ENCODE measurements at regions not wholly inside any gene's neighbourhood (a gene's known extent, or its start where the extent isn't known, plus 50 kb on each side); places are given as distances from the start of the nearest gene placed in this dataset.

DNA sequence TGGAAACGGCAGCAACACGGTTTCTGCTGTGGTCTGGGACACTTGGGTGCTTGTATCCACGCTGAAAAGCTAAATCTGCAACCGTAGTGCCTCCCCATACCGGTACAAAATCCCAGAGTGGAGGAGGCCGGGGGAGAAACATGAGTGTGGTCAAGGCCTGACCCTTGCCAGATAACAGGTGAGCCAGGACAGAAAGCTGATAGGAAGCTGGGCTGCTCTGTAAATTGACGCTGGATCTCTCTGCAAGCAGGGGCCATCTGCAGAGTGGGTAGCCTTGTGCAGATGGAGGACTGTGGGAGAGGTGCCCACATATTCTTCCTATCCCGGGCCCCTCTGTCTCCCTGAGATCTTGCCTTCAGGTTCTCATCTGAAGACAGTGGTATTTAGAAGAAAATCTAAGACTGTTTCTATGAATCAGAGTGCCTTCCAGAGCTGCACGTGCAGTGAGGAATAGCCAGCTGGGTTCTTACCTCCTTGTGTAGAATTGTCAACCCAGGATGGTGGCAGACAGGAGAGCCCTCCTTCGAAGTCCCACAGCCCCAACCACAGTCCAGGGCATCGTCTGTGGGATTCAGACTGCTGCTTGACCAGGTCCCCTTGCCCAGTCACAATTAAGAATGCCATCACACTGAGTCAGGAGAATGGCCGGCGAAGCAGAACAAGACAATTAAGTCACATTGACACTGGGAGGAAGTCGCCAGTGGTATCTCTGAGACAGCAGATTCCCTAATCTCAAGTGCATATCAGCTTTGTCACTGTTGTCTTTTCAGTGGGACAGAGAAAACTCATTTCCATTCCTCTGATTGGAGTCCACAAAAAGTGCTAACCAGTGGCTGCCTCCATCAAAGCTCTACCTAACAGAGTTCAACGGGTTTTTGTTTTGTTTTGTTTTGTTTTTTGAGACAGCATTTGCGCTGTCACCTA is 100.0 kb upstream of the RIPOR2 start:
- Histone ChIP-seq H3K4me3 (no peak overlapping the region), H3K27ac (peak overlapping the region; percentile 46 to 54), H3K4me1 (no peaks in the 10 kb centered on the region), H3K27me3 (no peaks in the 10 kb centered on the region), H3K9me3 (no peaks in the 10 kb centered on the region), H3K36me3 (no peaks in the 10 kb centered on the region)
- intact Hi-C loops (cut with DNase I; ENCODE audit: low total_unique reads): no loop called here
- DNase-seq: no peak
- TF ChIP-seq, protein P1, sequence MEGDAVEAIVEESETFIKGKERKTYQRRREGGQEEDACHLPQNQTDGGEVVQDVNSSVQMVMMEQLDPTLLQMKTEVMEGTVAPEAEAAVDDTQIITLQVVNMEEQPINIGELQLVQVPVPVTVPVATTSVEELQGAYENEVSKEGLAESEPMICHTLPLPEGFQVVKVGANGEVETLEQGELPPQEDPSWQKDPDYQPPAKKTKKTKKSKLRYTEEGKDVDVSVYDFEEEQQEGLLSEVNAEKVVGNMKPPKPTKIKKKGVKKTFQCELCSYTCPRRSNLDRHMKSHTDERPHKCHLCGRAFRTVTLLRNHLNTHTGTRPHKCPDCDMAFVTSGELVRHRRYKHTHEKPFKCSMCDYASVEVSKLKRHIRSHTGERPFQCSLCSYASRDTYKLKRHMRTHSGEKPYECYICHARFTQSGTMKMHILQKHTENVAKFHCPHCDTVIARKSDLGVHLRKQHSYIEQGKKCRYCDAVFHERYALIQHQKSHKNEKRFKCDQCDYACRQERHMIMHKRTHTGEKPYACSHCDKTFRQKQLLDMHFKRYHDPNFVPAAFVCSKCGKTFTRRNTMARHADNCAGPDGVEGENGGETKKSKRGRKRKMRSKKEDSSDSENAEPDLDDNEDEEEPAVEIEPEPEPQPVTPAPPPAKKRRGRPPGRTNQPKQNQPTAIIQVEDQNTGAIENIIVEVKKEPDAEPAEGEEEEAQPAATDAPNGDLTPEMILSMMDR (IDR thresholded peaks at IDR 0.05): no peak
- TF ChIP-seq POLR2A (IDR thresholded peaks at IDR 0.05): no peak

GRCh38 chr6:25036461-25036860 is 100.7 kb upstream of the RIPOR2 start:
- H3K27ac ChIP-seq: no peak overlapping the region
- no peaks in the 10 kb centered on the region for H3K4me1 ChIP-seq
- H3K4me3 ChIP-seq: no peak overlapping the region
- H3K27me3 ChIP-seq: no peaks in the 10 kb centered on the region
- intact Hi-C loops (cut with DNase I; ENCODE audit: low total_unique reads): no loop called here
- H3K36me3 ChIP-seq: no peaks in the 10 kb centered on the region
- DNase-seq: no peak
- no peak for TF ChIP-seq POLR2A (IDR thresholded peaks at IDR 0.05)
- TF ChIP-seq, protein P1 (IDR thresholded peaks at IDR 0.05): no peak
- H3K9me3 ChIP-seq: no peaks in the 10 kb centered on the region

GRCh38 chr6:25038300-25038699 is 102.5 kb upstream of the RIPOR2 start:
- Histone ChIP-seq H3K9me3 (no peaks in the 10 kb centered on the region), H3K4me3 (no peak overlapping the region), H3K27ac (no peak overlapping the region), H3K27me3 (no peaks in the 10 kb centered on the region), H3K36me3 (no peaks in the 10 kb centered on the region), H3K4me1 (no peaks in the 10 kb centered on the region)
- DNase-seq: no peak
- TF ChIP-seq POLR2A (IDR thresholded peaks at IDR 0.05): no peak
- TF ChIP-seq, protein P1 (IDR thresholded peaks at IDR 0.05): no peak
- intact Hi-C loops (cut with DNase I; ENCODE audit: low total_unique reads): no loop called here

- Histone ChIP-seq H3K36me3 (no peaks in the 10 kb centered on the region), H3K4me3 (no peak overlapping the region), H3K9me3 (no peaks in the 10 kb centered on the region), H3K4me1 (no peaks in the 10 kb centered on the region), H3K27ac (no peak overlapping the region), H3K27me3 (no peaks in the 10 kb centered on the region)
- DNase-seq: no peak
- intact Hi-C loops (cut with DNase I; ENCODE audit: low total_unique reads): no loop called here
- TF ChIP-seq, protein P1 (IDR thresholded peaks at IDR 0.05): no peak
- TF ChIP-seq POLR2A (IDR thresholded peaks at IDR 0.05): no peak
Observed at GRCh38 chr6:25038999-25039398, 103.2 kb upstream of the RIPOR2 start.

GRCh38 chr6:25041485-25042035 is 105.8 kb upstream of the RIPOR2 start:
- Histone ChIP-seq H3K9me3 (no peaks in the 10 kb centered on the region), H3K27ac (peak overlapping the region in 1 of 2 donors; percentile 14), H3K4me1 (no peaks in the 10 kb centered on the region), H3K36me3 (no peaks in the 10 kb centered on the region), H3K4me3 (no peak overlapping the region), H3K27me3 (no peaks in the 10 kb centered on the region)
- intact Hi-C loops (cut with DNase I; ENCODE audit: low total_unique reads): no loop called here
- TF ChIP-seq, protein P1 (IDR thresholded peaks at IDR 0.05): no peak
- TF ChIP-seq POLR2A (IDR thresholded peaks at IDR 0.05): no peak
- no peak for DNase-seq

All from uterus (tissue), 3 donors.